ENCODE measurements at regions not wholly inside any gene's neighbourhood (a gene's known extent, or its start where the extent isn't known, plus 50 kb on each side); places are given as distances from the start of the nearest gene placed in this dataset.

DNA sequence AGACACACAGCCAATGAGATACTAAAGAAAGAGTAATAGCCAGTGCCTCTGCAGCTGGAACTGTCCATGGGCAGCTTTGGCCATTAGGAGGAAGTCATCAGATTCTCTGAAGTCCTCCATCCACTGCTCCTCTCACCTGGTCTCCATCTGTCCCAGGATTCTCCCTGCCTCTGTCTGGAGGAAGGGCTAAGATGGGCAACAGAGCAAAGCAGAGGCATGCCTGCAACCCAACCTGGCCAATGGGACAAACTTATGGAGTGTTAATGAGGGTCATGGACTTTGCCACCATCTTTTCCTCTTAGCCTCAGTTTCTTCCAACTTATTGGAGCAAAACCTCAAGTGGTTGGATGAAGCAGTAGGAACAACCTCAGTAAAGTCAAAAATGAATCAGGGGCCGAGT lies 91.5 kb upstream of the SIX3 start:
- ChIA-PET POLR2A (no interaction called here), RAD21 (ENCODE audit: low non-redundant PET in 1 of 2, low total read pairs in 2 of 2, uncharacterized antibody in 2 of 2, unreplicated experiment in 2 of 2) (no interaction called here), CTCF (no interaction called here)
- DNase-seq (ENCODE audit: low read depth, low spot score), result no peak
- Histone ChIP-seq H4K20me1 (ENCODE audit: insufficient read depth) (no peaks in the 10 kb centered on the region), H3K4me1 (ENCODE audit: control insufficient read depth in 1 of 2, insufficient read depth in 2 of 2, low read length in 2 of 2) (no peaks in the 10 kb centered on the region), H3K9ac (ENCODE audit: low read length) (no peak overlapping the region), H3K9me2 (ENCODE audit: insufficient read depth) (no peaks in the 10 kb centered on the region), H3K4me2 (ENCODE audit: low read length) (no peak overlapping the region), H3K79me2 (ENCODE audit: insufficient read depth, low read length) (no peaks in the 10 kb centered on the region), H2AFZ (ENCODE audit: low read depth, low read length, poor library complexity, severe bottlenecking) (no peak overlapping the region), H3K4me3 (replicated peaks in 1 of 2; ENCODE audit: low read depth in 1 of 2, low read length in 2 of 2) (no peak overlapping the region), H3K9me3 (ENCODE audit: control insufficient read depth in 1 of 2, insufficient read depth in 1 of 2, low read depth in 1 of 2, low read length in 2 of 2) (no peaks in the 10 kb centered on the region), H3K27ac (ENCODE audit: low read depth, low read length) (no peak overlapping the region), H3K36me3 (ENCODE audit: control insufficient read depth in 1 of 2, insufficient read depth in 2 of 2, low read length in 2 of 2) (no peaks in the 10 kb centered on the region), H3K27me3 (ENCODE audit: insufficient read depth, low read length) (peaks cover 20% of the 10 kb centered on the region)
- no peak for TF ChIP-seq SP1 (IDR thresholded peaks at IDR 0.05; ENCODE audit: low read depth)
- no peak for TF ChIP-seq SIN3A (IDR thresholded peaks at IDR 0.05; ENCODE audit: low read depth)
- no peak for TF ChIP-seq CTCF (IDR thresholded peaks at IDR 0.05 in 2 of 3, conservative IDR thresholded peaks at IDR 0.05 in 1 of 3; ENCODE audit: borderline replicate concordance in 1 of 3, insufficient read depth in 1 of 3, low read depth in 2 of 3, low read length in 2 of 3)
- TF ChIP-seq, protein P1, sequence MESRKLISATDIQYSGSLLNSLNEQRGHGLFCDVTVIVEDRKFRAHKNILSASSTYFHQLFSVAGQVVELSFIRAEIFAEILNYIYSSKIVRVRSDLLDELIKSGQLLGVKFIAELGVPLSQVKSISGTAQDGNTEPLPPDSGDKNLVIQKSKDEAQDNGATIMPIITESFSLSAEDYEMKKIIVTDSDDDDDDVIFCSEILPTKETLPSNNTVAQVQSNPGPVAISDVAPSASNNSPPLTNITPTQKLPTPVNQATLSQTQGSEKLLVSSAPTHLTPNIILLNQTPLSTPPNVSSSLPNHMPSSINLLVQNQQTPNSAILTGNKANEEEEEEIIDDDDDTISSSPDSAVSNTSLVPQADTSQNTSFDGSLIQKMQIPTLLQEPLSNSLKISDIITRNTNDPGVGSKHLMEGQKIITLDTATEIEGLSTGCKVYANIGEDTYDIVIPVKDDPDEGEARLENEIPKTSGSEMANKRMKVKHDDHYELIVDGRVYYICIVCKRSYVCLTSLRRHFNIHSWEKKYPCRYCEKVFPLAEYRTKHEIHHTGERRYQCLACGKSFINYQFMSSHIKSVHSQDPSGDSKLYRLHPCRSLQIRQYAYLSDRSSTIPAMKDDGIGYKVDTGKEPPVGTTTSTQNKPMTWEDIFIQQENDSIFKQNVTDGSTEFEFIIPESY (IDR thresholded peaks at IDR 0.05; ENCODE audit: extremely low read depth, insufficient replicate concordance, low read length), result no peak
- TF ChIP-seq FOSL1 (IDR thresholded peaks at IDR 0.05; ENCODE audit: low read depth), result no peak
- no peak for TF ChIP-seq TCF7L2 (IDR thresholded peaks at IDR 0.05; ENCODE audit: borderline replicate concordance, extremely low read depth, insufficient read depth, insufficient read length)
- TF ChIP-seq, protein P2, sequence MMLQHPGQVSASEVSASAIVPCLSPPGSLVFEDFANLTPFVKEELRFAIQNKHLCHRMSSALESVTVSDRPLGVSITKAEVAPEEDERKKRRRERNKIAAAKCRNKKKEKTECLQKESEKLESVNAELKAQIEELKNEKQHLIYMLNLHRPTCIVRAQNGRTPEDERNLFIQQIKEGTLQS (IDR thresholded peaks at IDR 0.05), result no peak
- TF ChIP-seq ZNF274 (IDR thresholded peaks at IDR 0.05; ENCODE audit: low read depth, low read length), result no peak
- TF ChIP-seq POLR2AphosphoS5 (IDR thresholded peaks at IDR 0.05; ENCODE audit: low read depth, low read length), result no peak
- no peak for TF ChIP-seq CEBPB (IDR thresholded peaks at IDR 0.05; ENCODE audit: low read depth)
- BruUV-seq (replicated peaks), result no TSS peak
- intact Hi-C loops (cut with micrococcal nuclease), result no loop called here
- ATAC-seq, result no peak
